ENCODE measurements at regions not wholly inside any gene's neighbourhood (a gene's known extent, or its start where the extent isn't known, plus 50 kb on each side); places are given as distances from the start of the nearest gene placed in this dataset.

DNA sequence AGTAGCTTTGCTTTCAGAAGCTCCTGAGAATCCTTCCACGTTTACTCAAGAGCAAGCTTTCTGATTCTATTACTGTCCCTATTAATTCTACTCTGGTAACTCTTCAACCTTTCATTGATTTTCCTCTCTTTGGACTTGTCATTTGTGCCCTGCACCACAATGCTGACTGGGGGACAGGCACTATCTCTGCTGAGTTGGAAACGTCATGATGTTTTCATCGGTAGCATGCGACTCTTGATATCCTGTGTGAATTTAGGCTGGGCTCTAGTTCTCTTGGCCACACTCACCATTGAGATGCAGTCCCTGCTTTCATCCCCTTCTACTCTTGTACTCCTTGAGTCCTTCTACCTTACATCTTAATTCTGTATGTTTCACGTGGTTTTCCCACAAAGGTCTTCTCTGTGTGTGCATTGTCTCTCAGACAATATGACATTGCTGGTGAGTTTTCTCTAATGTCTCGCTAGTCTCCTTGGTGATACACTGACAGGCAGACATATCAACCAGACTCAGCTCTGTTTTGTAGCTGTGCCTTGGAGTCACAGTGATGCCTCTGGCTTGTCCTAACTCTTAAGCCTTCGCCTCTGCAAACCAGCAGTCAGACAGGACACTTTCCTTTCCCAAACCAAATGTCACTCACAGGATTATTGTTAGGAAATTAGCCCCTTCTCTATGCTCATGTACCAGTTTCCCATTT is 223.6 kb upstream of the ADGRL2 start:
- DNase-seq: no peak
- H3K27me3 ChIP-seq (ENCODE audit: low read length): no peaks in the 10 kb centered on the region
- H3K9me3 ChIP-seq (ENCODE audit: low read length): no peaks in the 10 kb centered on the region
- H3K9ac ChIP-seq (ENCODE audit: low read length): no peak overlapping the region
- H4K20me1 ChIP-seq (ENCODE audit: insufficient read depth, low read depth, low read length): no peaks in the 10 kb centered on the region
- no peak overlapping the region for H2AFZ ChIP-seq (ENCODE audit: low read length)
- no peak overlapping the region for H3K4me2 ChIP-seq (ENCODE audit: low read depth, low read length, poor library complexity, severe bottlenecking)
- no peaks in the 10 kb centered on the region for H3K79me2 ChIP-seq (ENCODE audit: low read length)
- no peak overlapping the region for H3K27ac ChIP-seq (ENCODE audit: low read length)
- no peak overlapping the region for H3K4me3 ChIP-seq (ENCODE audit: low read length)
- no peaks in the 10 kb centered on the region for H3K36me3 ChIP-seq (ENCODE audit: insufficient read depth, low read length)
- H3K9me2 ChIP-seq (replicated peaks; ENCODE audit: insufficient read depth, low read length): no peaks in the 10 kb centered on the region
- no peaks in the 10 kb centered on the region for H3K4me1 ChIP-seq (ENCODE audit: low read length)

DNA sequence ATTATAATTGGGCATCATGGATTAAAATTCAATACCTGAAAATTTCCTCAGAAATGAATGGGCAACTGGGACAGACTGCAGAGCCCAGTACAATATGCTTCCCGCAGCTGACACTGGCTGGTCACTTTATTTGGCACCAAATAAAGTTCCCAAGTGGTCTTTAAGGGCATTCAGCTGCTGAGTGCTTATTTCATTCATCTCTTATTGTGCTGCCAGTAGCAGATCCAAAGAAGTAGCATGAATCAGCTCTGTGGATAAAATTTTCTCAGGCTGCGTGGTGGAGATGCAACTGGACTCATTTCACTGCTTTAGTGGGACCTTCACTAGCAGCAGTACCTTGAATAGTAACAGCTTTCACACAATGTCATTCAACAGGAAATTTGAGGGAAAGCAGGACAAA is 226.3 kb upstream of the ADGRL2 start:
- Histone ChIP-seq H3K4me2 (ENCODE audit: low read depth, low read length, poor library complexity, severe bottlenecking) (no peak overlapping the region), H3K9ac (ENCODE audit: low read length) (no peak overlapping the region), H3K79me2 (ENCODE audit: low read length) (no peaks in the 10 kb centered on the region), H3K4me3 (ENCODE audit: low read length) (no peak overlapping the region), H2AFZ (ENCODE audit: low read length) (no peak overlapping the region), H3K36me3 (ENCODE audit: insufficient read depth, low read length) (no peaks in the 10 kb centered on the region), H3K9me3 (ENCODE audit: low read length) (no peaks in the 10 kb centered on the region), H3K27ac (ENCODE audit: low read length) (no peak overlapping the region), H3K9me2 (replicated peaks; ENCODE audit: insufficient read depth, low read length) (no peaks in the 10 kb centered on the region), H4K20me1 (ENCODE audit: insufficient read depth, low read depth, low read length) (no peaks in the 10 kb centered on the region), H3K27me3 (ENCODE audit: low read length) (no peaks in the 10 kb centered on the region), H3K4me1 (ENCODE audit: low read length) (no peaks in the 10 kb centered on the region)
- DNase-seq: no peak

DNA sequence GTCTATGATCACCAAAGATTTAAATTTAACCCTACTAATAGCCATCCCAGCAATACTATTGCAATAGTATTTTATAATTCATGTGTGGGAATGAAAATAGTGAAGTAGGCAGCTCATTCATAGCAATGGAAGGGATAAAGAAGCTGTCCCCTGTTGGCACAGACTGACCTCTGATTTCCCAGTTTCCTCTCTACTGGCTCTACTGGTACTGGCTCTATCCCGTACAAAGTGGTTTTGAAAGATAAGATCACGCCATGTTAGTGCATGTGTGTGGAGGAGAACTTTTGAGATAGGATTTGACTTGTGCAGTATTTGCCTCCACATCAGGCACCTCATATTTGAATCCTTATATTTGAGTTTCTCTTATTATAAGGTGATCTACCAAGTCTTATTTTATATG is 227.3 kb upstream of the ADGRL2 start:
- no peaks in the 10 kb centered on the region for H3K27me3 ChIP-seq (ENCODE audit: low read length)
- DNase-seq: no peak
- no peaks in the 10 kb centered on the region for H3K4me1 ChIP-seq (ENCODE audit: low read length)
- H3K4me3 ChIP-seq (ENCODE audit: low read length): no peak overlapping the region
- no peaks in the 10 kb centered on the region for H3K9me2 ChIP-seq (replicated peaks; ENCODE audit: insufficient read depth, low read length)
- H3K9ac ChIP-seq (ENCODE audit: low read length): no peak overlapping the region
- H3K4me2 ChIP-seq (ENCODE audit: low read depth, low read length, poor library complexity, severe bottlenecking): no peak overlapping the region
- no peaks in the 10 kb centered on the region for H3K9me3 ChIP-seq (ENCODE audit: low read length)
- no peaks in the 10 kb centered on the region for H3K79me2 ChIP-seq (ENCODE audit: low read length)
- no peak overlapping the region for H2AFZ ChIP-seq (ENCODE audit: low read length)
- no peaks in the 10 kb centered on the region for H4K20me1 ChIP-seq (ENCODE audit: insufficient read depth, low read depth, low read length)
- H3K36me3 ChIP-seq (ENCODE audit: insufficient read depth, low read length): no peaks in the 10 kb centered on the region
- no peak overlapping the region for H3K27ac ChIP-seq (ENCODE audit: low read length)

DNA sequence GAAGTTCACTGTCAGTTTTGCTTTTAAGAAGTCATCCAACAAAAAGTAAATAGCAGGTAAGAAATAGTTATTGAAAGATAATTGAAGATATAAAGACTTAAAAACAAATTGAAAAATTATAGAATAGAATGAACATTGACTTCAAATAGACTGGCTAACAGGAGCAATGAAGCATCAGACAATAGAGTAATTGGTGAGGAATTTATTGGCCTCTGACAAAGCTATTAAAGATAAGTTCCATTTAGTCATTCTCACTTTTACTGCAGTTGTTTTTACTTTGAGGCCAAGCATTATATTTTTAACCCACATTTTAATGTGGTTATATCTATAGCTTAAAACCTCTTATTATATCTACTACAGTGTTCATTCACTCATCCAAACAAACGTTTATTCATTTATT is 228.8 kb upstream of the ADGRL2 start:
- Histone ChIP-seq H3K9me3 (ENCODE audit: low read length) (no peaks in the 10 kb centered on the region), H3K27me3 (ENCODE audit: low read length) (no peaks in the 10 kb centered on the region), H3K4me1 (ENCODE audit: low read length) (no peaks in the 10 kb centered on the region)

DNA sequence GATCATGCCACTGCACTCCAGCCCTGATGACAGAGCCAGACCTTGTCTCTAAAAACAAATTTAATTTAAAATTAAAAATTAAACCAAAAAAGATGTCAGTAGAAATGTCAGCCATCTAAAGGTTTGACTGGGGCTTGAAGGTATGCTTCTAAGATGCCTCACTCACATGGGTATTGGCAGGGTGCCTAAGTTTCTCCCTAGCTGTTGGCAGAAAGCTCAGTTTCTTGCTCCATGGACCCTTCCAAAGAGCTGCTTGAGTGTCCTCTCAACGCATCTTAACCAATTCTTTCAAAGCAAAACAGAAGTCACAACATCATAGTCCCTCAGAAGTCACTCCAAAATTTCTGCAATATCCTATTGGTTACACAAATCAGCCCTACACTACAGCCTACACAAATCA is 231.0 kb upstream of the ADGRL2 start:
- Histone ChIP-seq H3K27me3 (ENCODE audit: low read length) (no peaks in the 10 kb centered on the region), H3K27ac (ENCODE audit: low read length) (no peak overlapping the region), H3K36me3 (ENCODE audit: insufficient read depth, low read length) (no peaks in the 10 kb centered on the region), H3K4me2 (ENCODE audit: low read depth, low read length, poor library complexity, severe bottlenecking) (no peak overlapping the region), H2AFZ (ENCODE audit: low read length) (no peak overlapping the region), H4K20me1 (ENCODE audit: insufficient read depth, low read depth, low read length) (no peaks in the 10 kb centered on the region), H3K9ac (ENCODE audit: low read length) (no peak overlapping the region), H3K9me2 (replicated peaks; ENCODE audit: insufficient read depth, low read length) (no peaks in the 10 kb centered on the region), H3K79me2 (ENCODE audit: low read length) (no peaks in the 10 kb centered on the region), H3K9me3 (ENCODE audit: low read length) (peaks cover 5% of the 10 kb centered on the region), H3K4me3 (ENCODE audit: low read length) (no peak overlapping the region), H3K4me1 (ENCODE audit: low read length) (no peaks in the 10 kb centered on the region)
- DNase-seq: no peak

More for the DNA sequence above, 228.8 kb upstream of the ADGRL2 start:
- DNase-seq: no peak
- no peaks in the 10 kb centered on the region for H3K79me2 ChIP-seq (ENCODE audit: low read length)
- H2AFZ ChIP-seq (ENCODE audit: low read length): no peak overlapping the region
- no peaks in the 10 kb centered on the region for H3K9me2 ChIP-seq (replicated peaks; ENCODE audit: insufficient read depth, low read length)
- no peak overlapping the region for H3K4me2 ChIP-seq (ENCODE audit: low read depth, low read length, poor library complexity, severe bottlenecking)
- no peaks in the 10 kb centered on the region for H3K36me3 ChIP-seq (ENCODE audit: insufficient read depth, low read length)
- H3K4me3 ChIP-seq (ENCODE audit: low read length): no peak overlapping the region
- no peaks in the 10 kb centered on the region for H4K20me1 ChIP-seq (ENCODE audit: insufficient read depth, low read depth, low read length)
- H3K27ac ChIP-seq (ENCODE audit: low read length): no peak overlapping the region
- H3K9ac ChIP-seq (ENCODE audit: low read length): no peak overlapping the region

DNA sequence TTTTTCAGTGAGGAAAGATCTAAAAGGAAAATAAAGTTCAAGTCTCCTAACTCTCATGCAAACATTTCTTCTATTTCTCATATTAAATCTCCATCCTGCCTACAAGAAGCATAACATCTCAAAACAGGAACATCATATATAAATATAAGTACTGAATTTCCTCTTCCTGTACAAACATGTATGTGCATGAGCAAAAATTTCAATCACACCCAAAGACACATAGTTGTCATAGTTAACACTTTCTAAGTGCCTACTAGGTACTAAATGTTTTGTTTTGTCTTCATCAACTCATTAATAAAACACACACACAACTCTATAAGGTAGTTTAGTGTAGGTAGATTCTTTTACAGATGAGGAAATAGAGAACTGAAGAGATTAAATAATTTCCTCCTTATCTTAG is 237.1 kb upstream of the ADGRL2 start:
- no peak for DNase-seq
- no peak overlapping the region for H3K4me3 ChIP-seq (ENCODE audit: low read length)
- H3K9me2 ChIP-seq (replicated peaks; ENCODE audit: insufficient read depth, low read length): no peaks in the 10 kb centered on the region
- no peaks in the 10 kb centered on the region for H3K36me3 ChIP-seq (ENCODE audit: insufficient read depth, low read length)
- H2AFZ ChIP-seq (ENCODE audit: low read length): no peak overlapping the region
- no peak overlapping the region for H3K9ac ChIP-seq (ENCODE audit: low read length)
- H4K20me1 ChIP-seq (ENCODE audit: insufficient read depth, low read depth, low read length): no peaks in the 10 kb centered on the region
- no peaks in the 10 kb centered on the region for H3K4me1 ChIP-seq (ENCODE audit: low read length)
- H3K79me2 ChIP-seq (ENCODE audit: low read length): no peaks in the 10 kb centered on the region
- no peak overlapping the region for H3K4me2 ChIP-seq (ENCODE audit: low read depth, low read length, poor library complexity, severe bottlenecking)
- peaks cover 10% of the 10 kb centered on the region for H3K9me3 ChIP-seq (ENCODE audit: low read length)
- H3K27me3 ChIP-seq (ENCODE audit: low read length): no peaks in the 10 kb centered on the region
- H3K27ac ChIP-seq (ENCODE audit: low read length): no peak overlapping the region

DNA sequence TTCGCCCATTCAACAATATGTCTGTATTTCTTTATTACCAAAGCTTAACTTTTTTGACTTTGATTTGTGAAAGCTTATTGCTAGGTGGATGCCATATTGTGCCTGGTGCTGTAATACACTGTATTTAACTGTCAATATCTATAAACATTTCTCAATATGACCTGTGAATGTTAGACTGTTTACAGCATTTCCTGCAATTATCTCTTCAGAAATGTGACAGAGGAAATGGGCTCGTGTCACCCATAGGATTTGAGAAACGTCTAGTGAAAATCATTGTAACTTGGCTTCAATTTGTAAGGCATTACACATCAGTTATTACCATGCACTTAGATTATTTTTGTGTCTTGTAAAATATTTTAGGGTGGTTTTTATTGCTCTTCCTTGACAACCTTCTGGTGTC is 237.8 kb upstream of the ADGRL2 start:
- Histone ChIP-seq H3K9me3 (ENCODE audit: low read length) (peaks cover 10% of the 10 kb centered on the region), H3K27ac (ENCODE audit: low read length) (no peak overlapping the region), H3K36me3 (ENCODE audit: insufficient read depth, low read length) (no peaks in the 10 kb centered on the region), H3K4me2 (ENCODE audit: low read depth, low read length, poor library complexity, severe bottlenecking) (no peak overlapping the region), H3K4me1 (ENCODE audit: low read length) (no peaks in the 10 kb centered on the region), H2AFZ (ENCODE audit: low read length) (no peak overlapping the region), H3K79me2 (ENCODE audit: low read length) (no peaks in the 10 kb centered on the region), H3K9me2 (replicated peaks; ENCODE audit: insufficient read depth, low read length) (no peaks in the 10 kb centered on the region), H3K27me3 (ENCODE audit: low read length) (no peaks in the 10 kb centered on the region), H4K20me1 (ENCODE audit: insufficient read depth, low read depth, low read length) (no peaks in the 10 kb centered on the region), H3K4me3 (ENCODE audit: low read length) (no peak overlapping the region), H3K9ac (ENCODE audit: low read length) (no peak overlapping the region)
- no peak for DNase-seq

DNA sequence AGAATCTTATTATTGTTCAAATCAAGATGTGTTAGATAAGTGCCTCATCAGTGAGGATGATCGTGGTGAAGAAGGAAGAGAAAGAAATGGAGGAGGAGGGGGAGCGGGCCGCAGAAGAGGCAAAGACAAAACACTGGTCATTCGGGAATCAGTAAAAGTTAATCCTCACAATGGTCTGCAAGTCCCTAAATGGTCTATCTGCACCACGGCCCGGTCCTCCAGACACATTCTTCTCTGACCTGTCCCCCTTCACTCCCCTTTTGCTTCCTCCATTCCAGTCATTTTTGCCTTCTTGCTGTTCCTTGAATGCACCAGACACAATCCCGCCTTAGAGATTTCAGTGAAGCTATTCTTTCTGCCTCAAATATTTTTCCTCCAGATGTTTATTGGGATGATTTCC is 240.1 kb upstream of the ADGRL2 start:
- Histone ChIP-seq H3K36me3 (ENCODE audit: insufficient read depth, low read length) (no peaks in the 10 kb centered on the region), H3K9me3 (ENCODE audit: low read length) (peaks cover 15% of the 10 kb centered on the region), H3K4me2 (ENCODE audit: low read depth, low read length, poor library complexity, severe bottlenecking) (no peak overlapping the region), H3K9ac (ENCODE audit: low read length) (no peak overlapping the region), H4K20me1 (ENCODE audit: insufficient read depth, low read depth, low read length) (no peaks in the 10 kb centered on the region), H2AFZ (ENCODE audit: low read length) (no peak overlapping the region), H3K79me2 (ENCODE audit: low read length) (no peaks in the 10 kb centered on the region), H3K4me3 (ENCODE audit: low read length) (no peak overlapping the region), H3K27ac (ENCODE audit: low read length) (no peak overlapping the region), H3K4me1 (ENCODE audit: low read length) (no peaks in the 10 kb centered on the region), H3K9me2 (replicated peaks; ENCODE audit: insufficient read depth, low read length) (no peaks in the 10 kb centered on the region), H3K27me3 (ENCODE audit: low read length) (no peaks in the 10 kb centered on the region)
- DNase-seq: no peak
